ENCODE measurements at regions not wholly inside any gene's neighbourhood (a gene's known extent, or its start where the extent isn't known, plus 50 kb on each side); places are given as distances from the start of the nearest gene placed in this dataset.

DNA sequence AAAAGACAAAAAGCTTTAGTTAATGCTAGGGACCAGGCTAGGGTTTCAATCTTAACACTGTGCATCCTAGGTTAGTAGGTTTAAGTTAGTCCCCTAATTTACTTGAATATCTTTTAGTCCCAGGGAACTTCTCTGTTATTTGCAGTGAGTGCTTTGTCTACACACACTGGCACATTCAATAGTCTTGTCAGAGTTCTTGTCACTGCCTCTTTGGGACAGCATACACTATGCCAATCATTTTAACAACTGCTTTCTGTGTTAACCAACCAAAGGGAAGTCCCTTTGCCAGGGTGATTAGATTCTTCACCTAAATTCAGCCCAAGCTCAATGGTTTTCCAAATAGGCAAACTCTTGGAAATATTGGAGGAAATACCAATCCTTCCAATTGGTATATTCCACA is 221.8 kb upstream of the IGFBP7 start:
- H3K4me1 Mint-ChIP-seq, result peaks cover 1% of the 10 kb centered on the region in 2 experiments

More for the DNA sequence above, 221.8 kb upstream of the IGFBP7 start:
- Histone ChIP-seq H3K27ac (ENCODE audit: insufficient read length, low read depth, low read length) (no peak overlapping the region), H3K23me2 (ENCODE audit: insufficient read length, low read depth, low read length, poor library complexity, severe bottlenecking) (no peaks in the 10 kb centered on the region), H2BK20ac (ENCODE audit: low read depth, low read length, poor library complexity, severe bottlenecking) (no peak overlapping the region), H2BK12ac (ENCODE audit: insufficient read length, low read depth, low read length) (no peak overlapping the region), H3K27me3 (ENCODE audit: insufficient read depth, low read length) (no peaks in the 10 kb centered on the region), H3T11ph (ENCODE audit: low read length) (no peak overlapping the region), H2BK15ac (ENCODE audit: low read depth, low read length) (no peak overlapping the region), H3K56ac (ENCODE audit: insufficient read length, low read depth, low read length) (no peak overlapping the region), H2BK120ac (ENCODE audit: low read depth, low read length, poor library complexity, severe bottlenecking) (no peak overlapping the region), H4K5ac (ENCODE audit: insufficient read length, low read depth, low read length) (no peak overlapping the region), H4K8ac (replicated peaks; ENCODE audit: insufficient read length, low read depth, low read length) (no peak overlapping the region), H4K20me1 (ENCODE audit: control insufficient read depth, insufficient read depth, insufficient read length) (no peaks in the 10 kb centered on the region), H3K79me2 (ENCODE audit: insufficient read depth, low read length) (no peaks in the 10 kb centered on the region), H2AFZ (ENCODE audit: low read length) (no peak overlapping the region), H3K9me3 (ENCODE audit: control insufficient read depth, low read depth, low read length) (no peaks in the 10 kb centered on the region), H2BK5ac (ENCODE audit: insufficient read length, low read length) (no peak overlapping the region), H3K14ac (ENCODE audit: insufficient read depth, low read length) (no peak overlapping the region), H2AK5ac (ENCODE audit: insufficient read length, low read length) (no peak overlapping the region), H3K9ac (ENCODE audit: extremely low read depth, insufficient read length, low read length) (no peak overlapping the region), H3K79me1 (ENCODE audit: insufficient read depth, low read depth, low read length, poor library complexity, severe bottlenecking) (no peaks in the 10 kb centered on the region), H3K23ac (ENCODE audit: insufficient read length, low read depth, low read length) (no peak overlapping the region), H3K18ac (ENCODE audit: insufficient read length, low read depth, low read length) (no peak overlapping the region), H3K4me2 (ENCODE audit: insufficient read depth, insufficient read length, low read length) (no peak overlapping the region), H3K4ac (ENCODE audit: low read depth, low read length) (no peak overlapping the region), H3K4me1 (ENCODE audit: insufficient read depth, low read length) (no peaks in the 10 kb centered on the region), H4K91ac (ENCODE audit: insufficient read length, low read depth, low read length) (no peak overlapping the region)
- Mint-ChIP-seq H3K27ac (no peak overlapping the region), H3K27me3 (ENCODE audit: low read depth) (no peaks in the 10 kb centered on the region), H3K4me3 (no peak overlapping the region), H3K36me3 (ENCODE audit: insufficient read depth in 1 of 3, low read depth in 3 of 3) (no peaks in the 10 kb centered on the region; a peak in 1 of 7 replicates), H3K9me3 (no peaks in the 10 kb centered on the region)
- TF ChIP-seq, protein P1, sequence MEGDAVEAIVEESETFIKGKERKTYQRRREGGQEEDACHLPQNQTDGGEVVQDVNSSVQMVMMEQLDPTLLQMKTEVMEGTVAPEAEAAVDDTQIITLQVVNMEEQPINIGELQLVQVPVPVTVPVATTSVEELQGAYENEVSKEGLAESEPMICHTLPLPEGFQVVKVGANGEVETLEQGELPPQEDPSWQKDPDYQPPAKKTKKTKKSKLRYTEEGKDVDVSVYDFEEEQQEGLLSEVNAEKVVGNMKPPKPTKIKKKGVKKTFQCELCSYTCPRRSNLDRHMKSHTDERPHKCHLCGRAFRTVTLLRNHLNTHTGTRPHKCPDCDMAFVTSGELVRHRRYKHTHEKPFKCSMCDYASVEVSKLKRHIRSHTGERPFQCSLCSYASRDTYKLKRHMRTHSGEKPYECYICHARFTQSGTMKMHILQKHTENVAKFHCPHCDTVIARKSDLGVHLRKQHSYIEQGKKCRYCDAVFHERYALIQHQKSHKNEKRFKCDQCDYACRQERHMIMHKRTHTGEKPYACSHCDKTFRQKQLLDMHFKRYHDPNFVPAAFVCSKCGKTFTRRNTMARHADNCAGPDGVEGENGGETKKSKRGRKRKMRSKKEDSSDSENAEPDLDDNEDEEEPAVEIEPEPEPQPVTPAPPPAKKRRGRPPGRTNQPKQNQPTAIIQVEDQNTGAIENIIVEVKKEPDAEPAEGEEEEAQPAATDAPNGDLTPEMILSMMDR (conservative IDR thresholded peaks at IDR 0.05), result no peak
- DNase-seq, result no peak
